ENCODE measurements at regions not wholly inside any gene's neighbourhood (a gene's known extent, or its start where the extent isn't known, plus 50 kb on each side); places are given as distances from the start of the nearest gene placed in this dataset.

GRCh38 chr4:95599777-95600400, 51.1 kb upstream of the UNC5C start (continued):
- TF ChIP-seq MLLT1 (IDR thresholded peaks at IDR 0.05), result no peak
- TF ChIP-seq BCL11A (IDR thresholded peaks at IDR 0.05; ENCODE audit: low read depth, low read length), result 0 out of 2 replicates have a peak, but pooled peaks have one; percentile 7
- no peak for TF ChIP-seq GATAD2B (conservative IDR thresholded peaks at IDR 0.05; ENCODE audit: low read depth)
- TF ChIP-seq BACH1 (IDR thresholded peaks at IDR 0.05; ENCODE audit: borderline replicate concordance), result no peak
- no peak for TF ChIP-seq ZSCAN29 (IDR thresholded peaks at IDR 0.05)
- TF ChIP-seq MYB (IDR thresholded peaks at IDR 0.05; ENCODE audit: borderline replicate concordance, low read depth, low read length), result no peak
- TF ChIP-seq ZBTB4 (CRISPR knock-in tag; IDR thresholded peaks at IDR 0.05), result no peak
- TF ChIP-seq SREBF1 (IDR thresholded peaks at IDR 0.05; ENCODE audit: low read length), result no peak
- TF ChIP-seq ATF3 (IDR thresholded peaks at IDR 0.05; ENCODE audit: borderline replicate concordance, extremely low read depth, low read depth, low read length), result no peak
- TF ChIP-seq CHD4 (IDR thresholded peaks at IDR 0.05), result no peak
- no peak for TF ChIP-seq POU2F2 (IDR thresholded peaks at IDR 0.05; ENCODE audit: borderline replicate concordance, low read depth, low read length)
- TF ChIP-seq ZNF217 (IDR thresholded peaks at IDR 0.05), result peak; percentile 27; the same call in 1 of the 2 replicates
- TF ChIP-seq CBX3 (IDR thresholded peaks at IDR 0.05; ENCODE audit: borderline replicate concordance, low read depth), result no peak
- TF ChIP-seq RELB (IDR thresholded peaks at IDR 0.05; ENCODE audit: low read depth), result peak; percentile 31; the same call in 1 of the 2 replicates
- no peak for TF ChIP-seq BRCA1 (IDR thresholded peaks at IDR 0.05; ENCODE audit: low read depth, low read length)
- no peak for TF ChIP-seq TCF12 (IDR thresholded peaks at IDR 0.05; ENCODE audit: low read depth, low read length)
- no peak for TF ChIP-seq IRF3 (IDR thresholded peaks at IDR 0.05)
- no peak for TF ChIP-seq CEBPZ (IDR thresholded peaks at IDR 0.05; ENCODE audit: low read depth, low read length)
- peak; percentile 53; the same call in 1 of the 2 replicates for TF ChIP-seq JUNB (IDR thresholded peaks at IDR 0.05)
- TF ChIP-seq SMC3 (IDR thresholded peaks at IDR 0.05; ENCODE audit: borderline replicate concordance, low read length), result no peak
- no peak for TF ChIP-seq PAX8 (IDR thresholded peaks at IDR 0.05)

All from GM12878 (cell line).